GM13976 (cell line): ENCODE measurements at regions not wholly inside any gene's neighbourhood (a gene's known extent, or its start where the extent isn't known, plus 50 kb on each side); places are given as distances from the start of the nearest gene placed in this dataset.

ENCODE experiments used
- DNase-seq: peaks from one replicate; pipeline ENCODE4 v3.0.0; 2012; ENCODE audit warnings: low spot score
- CTCF ChIP-seq: IDR thresholded peaks from 2 replicates; pipeline ENCODE4 v1.5.1; 2012; ENCODE audit warnings: borderline replicate concordance, mild to moderate bottlenecking; ENCODE audit not compliant: insufficient read depth; ENCODE audit errors: extremely low read depth, missing control alignments, control extremely low read depth
- in situ Hi-C: fragments of 300-500 bp; cut with MboI; formaldehyde crosslinking; loops from one replicate; pipeline ENCODE4 v1.12.0; 2022; ENCODE audit warnings: low sequenced_read_pairs, mixed read lengths, inconsistent platforms; ENCODE audit not compliant: unreplicated experiment

GRCh38 chr5:60410427-60410826, 289.5 kb downstream of the DEPDC1B start:
- no peak for TF ChIP-seq CTCF
- no peak for DNase-seq
- in situ Hi-C loops = no loop called here

DNA sequence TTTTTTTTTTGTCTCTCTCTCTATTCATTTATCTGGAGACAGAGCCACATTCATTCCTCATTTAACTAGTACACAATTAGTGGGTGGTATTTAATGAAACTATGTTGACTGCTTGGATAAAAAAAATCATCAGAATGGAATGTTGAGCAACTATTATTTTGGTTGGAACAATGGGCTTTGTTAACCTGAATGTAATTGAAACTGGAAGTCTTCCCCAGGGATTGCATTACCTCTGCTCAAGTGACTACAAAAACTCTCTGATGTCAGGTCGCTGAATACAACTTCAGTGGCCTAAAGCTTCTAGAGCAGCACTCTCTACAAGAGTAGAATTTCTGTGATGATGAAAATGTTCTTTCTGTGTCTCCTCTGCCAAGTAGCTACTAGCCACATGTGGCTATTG, 295.8 kb downstream of the DEPDC1B start:
- in situ Hi-C loops = no loop called here
- no peak for TF ChIP-seq CTCF
- no peak for DNase-seq

DNA sequence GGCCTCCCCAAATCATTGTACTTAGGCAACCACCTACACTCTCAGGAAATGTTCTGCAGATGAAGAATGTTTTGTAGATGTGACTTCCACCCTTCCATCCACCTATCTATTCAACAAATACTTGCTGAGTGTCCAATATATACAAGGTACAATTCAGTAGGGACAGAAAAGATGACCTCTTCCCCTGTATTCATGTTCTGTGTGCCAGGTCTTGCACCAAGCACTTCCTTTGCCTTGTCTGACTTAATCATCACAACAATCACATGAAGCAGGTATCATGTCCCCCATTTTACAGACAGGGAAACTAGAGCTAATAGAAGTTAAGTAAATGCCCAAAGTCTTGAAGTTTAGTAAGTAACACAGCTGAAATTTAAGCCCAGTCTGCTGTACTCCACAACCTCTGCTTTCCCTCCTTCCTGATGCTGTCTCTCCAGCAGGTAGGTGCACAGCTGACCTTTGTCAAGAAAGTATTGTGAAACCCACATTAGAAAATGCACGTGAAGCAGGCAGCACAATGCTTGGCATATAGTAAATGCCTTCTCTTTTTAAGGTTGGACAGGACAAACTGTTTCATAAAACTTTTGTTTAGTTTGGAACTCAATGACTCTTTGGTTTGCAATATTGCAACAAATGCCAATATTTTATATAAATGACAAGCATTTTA, 296.5 kb downstream of the DEPDC1B start:
- no peak for TF ChIP-seq CTCF
- DNase-seq = no peak
- in situ Hi-C loops = no loop called here

- in situ Hi-C loops = no loop called here
- no peak for TF ChIP-seq CTCF
- DNase-seq = no peak
These were observed 297.7 kb downstream of the DEPDC1B start for GRCh38 chr5:60402161-60402785.

- no peak for TF ChIP-seq CTCF
- no peak for DNase-seq
- in situ Hi-C loops = no loop called here
These were observed 298.4 kb downstream of the DEPDC1B start for GRCh38 chr5:60401526-60401925.

- in situ Hi-C loops = loop anchor here (25.0 kb wide), 1 partner anchor 587 kb away; no protein-coding TSS in a partner anchor
- no peak for TF ChIP-seq CTCF
- no peak for DNase-seq
These were observed 300.5 kb downstream of the DEPDC1B start for GRCh38 chr5:60399507-60399906.
